ENCODE measurements at regions not wholly inside any gene's neighbourhood (a gene's known extent, or its start where the extent isn't known, plus 50 kb on each side); places are given as distances from the start of the nearest gene placed in this dataset.

GRCh38 chr10:44853148-44853734 lies 57.9 kb upstream of the TMEM72 start:
- no peaks in the 10 kb centered on the region for H3K27me3 ChIP-seq (ENCODE audit: control insufficient read depth in 1 of 2, insufficient read depth in 2 of 2, low read length in 2 of 2)
- H3K9me3 ChIP-seq (ENCODE audit: low read length) = no peaks in the 10 kb centered on the region

GRCh38 chr10:44853796-44854195 lies 57.3 kb upstream of the TMEM72 start:
- H3K27ac ChIP-seq (ENCODE audit: low read depth, low read length) = no peak overlapping the region
- no peak overlapping the region for H3K9ac ChIP-seq (ENCODE audit: low read length)
- no peaks in the 10 kb centered on the region for H3K4me1 ChIP-seq (ENCODE audit: insufficient read depth, low read length)
- no peaks in the 10 kb centered on the region for H3K27me3 ChIP-seq (ENCODE audit: control insufficient read depth in 1 of 2, insufficient read depth in 2 of 2, low read length in 2 of 2)
- H3K36me3 ChIP-seq (ENCODE audit: insufficient read depth, low read length) = no peaks in the 10 kb centered on the region
- H3K4me3 ChIP-seq (ENCODE audit: low read depth in 1 of 2, low read length in 2 of 2) = no peak overlapping the region
- no peaks in the 10 kb centered on the region for H3K9me3 ChIP-seq (ENCODE audit: low read length)

More at GRCh38 chr10:44853148-44853734, 57.9 kb upstream of the TMEM72 start:
- Histone ChIP-seq H3K27ac (ENCODE audit: low read depth, low read length) (no peak overlapping the region), H3K9ac (ENCODE audit: low read length) (no peak overlapping the region), H3K4me1 (ENCODE audit: insufficient read depth, low read length) (no peaks in the 10 kb centered on the region), H3K36me3 (ENCODE audit: insufficient read depth, low read length) (no peaks in the 10 kb centered on the region), H3K4me3 (ENCODE audit: low read depth in 1 of 2, low read length in 2 of 2) (no peak overlapping the region)

DNA sequence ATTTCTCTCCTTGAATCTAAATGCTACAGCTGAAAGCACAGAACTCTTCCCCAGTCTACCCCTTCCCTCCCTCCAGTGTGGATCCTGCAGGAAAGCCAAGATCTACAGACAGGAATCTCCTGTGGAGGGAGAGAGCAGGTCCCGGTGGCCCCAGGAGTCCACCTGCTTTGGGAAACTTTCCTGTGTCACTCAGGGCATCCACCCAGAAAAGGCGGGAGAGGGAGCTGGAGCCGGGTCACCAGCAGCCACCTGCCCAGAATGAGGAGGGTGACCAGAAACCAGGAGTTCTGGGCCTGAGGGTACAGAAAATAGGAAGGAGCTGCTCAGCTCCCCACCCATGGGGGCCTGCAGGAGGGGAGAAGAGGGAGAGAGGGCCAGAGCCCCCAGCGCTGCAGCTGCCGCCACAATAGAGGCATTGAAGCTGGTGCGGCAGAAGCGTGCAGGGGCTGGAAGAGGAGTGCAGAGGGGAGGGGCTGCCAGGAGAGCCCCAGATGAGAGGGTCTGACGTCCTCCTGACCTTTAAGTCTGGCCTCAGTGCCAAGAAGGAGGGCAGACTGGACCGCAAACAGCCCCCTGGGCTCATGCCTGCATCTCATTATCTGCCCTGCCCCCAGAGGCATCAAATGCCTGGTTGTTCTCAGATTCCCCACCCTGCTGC lies 56.3 kb upstream of the TMEM72 start:
- Histone ChIP-seq H3K27ac (ENCODE audit: low read depth, low read length) (no peak overlapping the region), H3K4me3 (ENCODE audit: low read depth in 1 of 2, low read length in 2 of 2) (no peak overlapping the region), H3K27me3 (ENCODE audit: control insufficient read depth in 1 of 2, insufficient read depth in 2 of 2, low read length in 2 of 2) (no peaks in the 10 kb centered on the region), H3K36me3 (ENCODE audit: insufficient read depth, low read length) (no peaks in the 10 kb centered on the region), H3K4me1 (ENCODE audit: insufficient read depth, low read length) (no peaks in the 10 kb centered on the region), H3K9me3 (ENCODE audit: low read length) (no peaks in the 10 kb centered on the region), H3K9ac (ENCODE audit: low read length) (no peak overlapping the region)

DNA sequence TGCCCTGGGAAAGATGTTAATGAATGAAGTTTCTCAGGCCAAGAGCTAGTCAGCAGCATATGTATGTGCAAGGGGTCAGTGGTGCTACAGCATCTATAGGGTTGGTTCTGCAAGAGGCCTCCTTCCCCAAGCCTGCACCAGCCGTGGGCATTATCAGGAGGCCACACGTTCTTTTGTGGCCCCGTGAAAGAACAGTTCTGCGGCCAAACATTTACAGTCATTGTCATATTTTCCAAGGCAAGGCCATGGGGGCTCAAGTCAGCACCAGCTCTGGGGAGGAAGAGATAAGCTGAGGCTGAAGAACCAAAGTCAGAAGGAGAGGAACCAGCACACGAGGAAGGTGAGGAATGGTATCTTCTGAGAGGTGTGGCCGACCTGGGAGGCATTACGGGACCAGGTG lies 54.4 kb upstream of the TMEM72 start:
- Histone ChIP-seq H3K9ac (ENCODE audit: low read length) (no peak overlapping the region), H3K9me3 (ENCODE audit: low read length) (no peaks in the 10 kb centered on the region), H3K27me3 (ENCODE audit: control insufficient read depth in 1 of 2, insufficient read depth in 2 of 2, low read length in 2 of 2) (no peaks in the 10 kb centered on the region), H3K4me3 (ENCODE audit: low read depth in 1 of 2, low read length in 2 of 2) (no peak overlapping the region), H3K27ac (ENCODE audit: low read depth, low read length) (no peak overlapping the region), H3K36me3 (ENCODE audit: insufficient read depth, low read length) (no peaks in the 10 kb centered on the region), H3K4me1 (ENCODE audit: insufficient read depth, low read length) (no peaks in the 10 kb centered on the region)

DNA sequence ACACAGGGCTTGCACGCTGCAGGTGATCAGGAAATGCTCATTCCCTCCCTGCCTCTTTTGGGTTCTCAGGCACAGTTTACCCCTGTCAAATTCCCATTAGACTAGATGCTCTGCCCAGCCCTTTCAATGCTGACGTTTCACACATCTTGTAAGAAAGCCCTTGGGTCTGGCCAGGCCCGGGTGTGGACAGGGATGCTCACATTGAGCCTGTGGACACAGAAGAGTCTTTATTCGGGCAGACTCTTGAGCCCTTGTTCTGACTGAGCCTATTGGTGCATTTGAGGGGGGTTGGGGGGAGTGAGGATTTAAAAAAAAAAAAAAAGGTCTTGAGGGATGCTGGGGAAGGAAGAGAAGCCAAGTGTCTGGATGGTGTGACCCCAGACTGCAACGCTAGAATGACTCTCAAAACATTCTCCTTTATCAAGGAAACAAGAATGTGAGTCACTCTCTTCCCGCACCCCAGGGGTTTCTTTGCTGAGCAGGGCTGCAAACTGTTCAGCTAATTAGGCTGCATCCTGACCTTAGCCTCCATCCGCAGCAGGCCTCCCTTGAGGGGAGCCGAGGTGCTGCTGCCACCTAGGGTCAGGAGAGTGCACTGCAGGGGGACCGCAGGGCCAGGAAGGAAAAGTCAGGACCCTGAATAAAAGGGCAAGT lies 53.6 kb upstream of the TMEM72 start:
- H3K9me3 ChIP-seq (ENCODE audit: low read length) = no peaks in the 10 kb centered on the region
- H3K27ac ChIP-seq (ENCODE audit: low read depth, low read length) = no peak overlapping the region
- H3K36me3 ChIP-seq (ENCODE audit: insufficient read depth, low read length) = no peaks in the 10 kb centered on the region
- no peaks in the 10 kb centered on the region for H3K4me1 ChIP-seq (ENCODE audit: insufficient read depth, low read length)
- no peak overlapping the region for H3K4me3 ChIP-seq (ENCODE audit: low read depth in 1 of 2, low read length in 2 of 2)
- H3K27me3 ChIP-seq (ENCODE audit: control insufficient read depth in 1 of 2, insufficient read depth in 2 of 2, low read length in 2 of 2) = no peaks in the 10 kb centered on the region
- H3K9ac ChIP-seq (ENCODE audit: low read length) = no peak overlapping the region

DNA sequence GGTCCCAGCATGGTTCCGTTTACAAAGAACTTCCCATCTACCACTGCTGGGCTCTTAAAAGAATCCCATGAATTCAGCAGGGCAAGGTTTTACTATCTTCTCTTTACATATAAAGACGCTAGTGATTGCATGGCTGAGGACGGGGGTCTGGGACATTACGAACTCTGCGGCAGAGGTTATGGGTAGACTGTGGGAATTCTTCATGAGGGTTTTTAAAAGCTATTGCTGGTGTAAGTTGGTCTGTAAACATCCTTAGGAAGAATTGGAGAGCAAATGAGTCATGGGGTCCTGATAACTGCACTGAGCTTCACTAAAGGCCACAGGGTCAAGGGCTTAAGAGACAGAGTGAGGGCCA lies 53.1 kb upstream of the TMEM72 start:
- Histone ChIP-seq H3K9ac (ENCODE audit: low read length) (no peak overlapping the region), H3K9me3 (ENCODE audit: low read length) (no peaks in the 10 kb centered on the region), H3K36me3 (ENCODE audit: insufficient read depth, low read length) (no peaks in the 10 kb centered on the region), H3K27me3 (ENCODE audit: control insufficient read depth in 1 of 2, insufficient read depth in 2 of 2, low read length in 2 of 2) (no peaks in the 10 kb centered on the region), H3K4me3 (ENCODE audit: low read depth in 1 of 2, low read length in 2 of 2) (no peak overlapping the region), H3K4me1 (ENCODE audit: insufficient read depth, low read length) (no peaks in the 10 kb centered on the region), H3K27ac (ENCODE audit: low read depth, low read length) (no peak overlapping the region)

- no peaks in the 10 kb centered on the region for H3K36me3 ChIP-seq (ENCODE audit: insufficient read depth, low read length)
- no peak overlapping the region for H3K27ac ChIP-seq (ENCODE audit: low read depth, low read length)
- no peaks in the 10 kb centered on the region for H3K27me3 ChIP-seq (ENCODE audit: control insufficient read depth in 1 of 2, insufficient read depth in 2 of 2, low read length in 2 of 2)
- no peak overlapping the region for H3K9ac ChIP-seq (ENCODE audit: low read length)
- peaks cover 2% of the 10 kb centered on the region for H3K4me1 ChIP-seq (ENCODE audit: insufficient read depth, low read length)
- no peaks in the 10 kb centered on the region for H3K9me3 ChIP-seq (ENCODE audit: low read length)
- H3K4me3 ChIP-seq (ENCODE audit: low read depth in 1 of 2, low read length in 2 of 2) = no peak overlapping the region
These were observed 52.1 kb upstream of the TMEM72 start for GRCh38 chr10:44858988-44859387.

DNA sequence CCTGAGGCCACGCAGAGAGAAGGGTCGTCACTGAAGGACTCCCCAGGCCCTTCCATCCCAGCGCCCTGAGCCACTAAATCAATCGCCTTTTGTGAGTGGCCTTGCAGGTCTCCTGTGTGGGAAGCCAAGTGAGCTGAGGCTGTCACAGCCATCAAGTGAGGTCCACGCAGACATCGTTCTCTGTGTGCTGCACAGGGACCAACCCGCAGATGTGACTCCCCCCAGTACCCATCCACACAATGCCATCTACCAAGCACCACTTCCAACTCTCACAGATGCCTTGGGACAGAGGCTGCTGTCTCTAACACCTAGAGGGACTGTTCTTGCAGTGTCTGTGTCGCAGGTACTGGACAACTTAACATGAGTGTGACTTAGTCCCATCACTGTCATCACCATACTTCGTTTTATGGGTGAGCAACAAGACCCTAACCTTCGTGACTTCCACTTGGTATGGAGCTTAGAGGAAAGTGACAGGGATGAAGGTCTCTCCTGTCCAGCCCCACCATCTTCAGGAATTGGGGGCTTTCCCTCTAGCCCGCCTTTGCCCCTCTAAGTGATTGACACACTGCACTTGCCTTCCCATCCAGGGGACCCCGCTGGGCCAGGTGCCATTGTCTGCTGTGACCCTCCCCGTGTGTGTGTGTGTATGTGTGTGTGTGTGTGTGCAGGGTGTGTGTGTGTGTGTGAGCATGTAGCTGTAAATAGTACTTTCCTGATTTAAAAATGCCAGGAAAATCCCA lies 51.4 kb upstream of the TMEM72 start:
- H3K36me3 ChIP-seq (ENCODE audit: insufficient read depth, low read length) = no peaks in the 10 kb centered on the region
- no peak overlapping the region for H3K27ac ChIP-seq (ENCODE audit: low read depth, low read length)
- peaks cover 8% of the 10 kb centered on the region for H3K4me1 ChIP-seq (ENCODE audit: insufficient read depth, low read length)
- H3K27me3 ChIP-seq (ENCODE audit: control insufficient read depth in 1 of 2, insufficient read depth in 2 of 2, low read length in 2 of 2) = no peaks in the 10 kb centered on the region
- no peak overlapping the region for H3K9ac ChIP-seq (ENCODE audit: low read length)
- H3K9me3 ChIP-seq (ENCODE audit: low read length) = no peaks in the 10 kb centered on the region
- no peak overlapping the region for H3K4me3 ChIP-seq (ENCODE audit: low read depth in 1 of 2, low read length in 2 of 2)

DNA sequence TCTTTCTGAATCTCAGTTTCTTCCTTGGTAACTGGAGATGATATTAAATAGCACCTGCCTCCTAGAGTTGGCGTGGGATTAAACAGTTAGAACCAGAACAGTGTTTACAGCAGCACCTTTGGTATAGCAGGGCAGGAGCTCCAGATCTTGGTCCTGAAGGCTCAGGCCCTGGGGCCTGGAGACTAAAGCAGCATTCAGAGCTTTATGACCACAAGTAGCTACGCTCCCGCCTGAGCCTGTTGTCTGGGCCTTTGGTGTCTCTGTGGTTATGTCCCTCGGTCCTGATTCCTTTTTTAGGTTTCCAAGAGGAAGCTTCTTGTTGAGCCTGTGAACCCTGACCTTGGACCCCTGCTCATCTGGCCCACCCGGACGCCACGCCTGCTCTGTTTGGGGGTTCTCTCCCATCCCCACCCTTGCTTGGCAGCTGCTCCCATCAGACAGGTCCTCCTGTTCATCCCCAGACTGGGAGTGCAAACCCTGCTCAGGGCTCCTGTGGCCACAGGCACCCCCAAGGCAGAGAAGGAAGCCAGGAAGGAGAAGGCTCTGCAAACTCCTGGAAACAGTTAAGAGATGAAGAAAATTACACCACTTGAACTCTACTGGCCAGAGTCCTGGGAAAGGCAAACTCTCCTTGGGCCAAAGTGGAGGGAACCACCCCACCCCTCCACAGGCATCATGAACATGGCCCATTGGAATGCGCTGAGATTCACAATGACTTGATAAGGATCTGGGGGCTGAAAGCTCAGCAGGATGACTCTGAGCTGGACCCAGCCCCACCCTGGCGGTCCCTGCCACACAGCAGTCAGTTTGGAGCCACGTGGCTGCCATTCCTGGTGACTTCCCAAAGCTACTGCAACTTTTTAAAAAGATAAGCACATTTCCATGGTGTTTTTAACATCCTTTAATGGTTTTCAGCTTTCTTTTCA lies 50.1 kb upstream of the TMEM72 start:
- no peaks in the 10 kb centered on the region for H3K36me3 ChIP-seq (ENCODE audit: insufficient read depth, low read length)
- H3K27ac ChIP-seq (ENCODE audit: low read depth, low read length) = no peak overlapping the region
- H3K9me3 ChIP-seq (ENCODE audit: low read length) = no peaks in the 10 kb centered on the region

More for the DNA sequence above, 50.1 kb upstream of the TMEM72 start:
- Histone ChIP-seq H3K4me3 (ENCODE audit: low read depth in 1 of 2, low read length in 2 of 2) (no peak overlapping the region), H3K27me3 (ENCODE audit: control insufficient read depth in 1 of 2, insufficient read depth in 2 of 2, low read length in 2 of 2) (peaks cover 0 to 5% of the 10 kb centered on the region in 2 donors), H3K4me1 (ENCODE audit: insufficient read depth, low read length) (peaks cover 17% of the 10 kb centered on the region), H3K9ac (ENCODE audit: low read length) (no peak overlapping the region)

Data from muscle layer of colon (tissue), 2 donors.